ENCODE measurements at regions not wholly inside any gene's neighbourhood (a gene's known extent, or its start where the extent isn't known, plus 50 kb on each side); places are given as distances from the start of the nearest gene placed in this dataset.

- TF ChIP-seq EZH2 (IDR thresholded peaks at IDR 0.05; ENCODE audit: low read length, missing control alignments) = no peak
- no peak for TF ChIP-seq CTCF (conservative IDR thresholded peaks at IDR 0.05 in 1 of 2, IDR thresholded peaks at IDR 0.05 in 1 of 2; ENCODE audit: low read depth in 1 of 2, low read length in 2 of 2)
Measured at GRCh38 chr16:26276289-26276688, 584.5 kb downstream of the HS3ST4 start.

Measured in fibroblast of lung (primary cell).